Hippocampal formation (tissue), 2 donors: ENCODE measurements at regions not wholly inside any gene's neighbourhood (a gene's known extent, or its start where the extent isn't known, plus 50 kb on each side); places are given as distances from the start of the nearest gene placed in this dataset.
"Not testable (repeated sequence)": the region's sequence is repeated elsewhere in the genome, so short reads cannot be mapped to it uniquely, and the experiment has no call there.

ENCODE experiments used
- DNase-seq, 2 donors: peaks; one replicate each; lab custom pipeline; 2025; lab: John Stamatoyannopoulos, UW

- DNase-seq: not testable (repeated sequence)
These were observed 463.0 kb upstream of the CADM1 start for GRCh38 chr11:115967203-115967602.

- DNase-seq: no peak
These were observed 461.7 kb upstream of the CADM1 start for GRCh38 chr11:115965767-115966504.

- DNase-seq: no peak
These were observed 459.9 kb upstream of the CADM1 start for GRCh38 chr11:115964091-115964490.

GRCh38 chr11:115963156-115963555, 458.9 kb upstream of the CADM1 start:
- DNase-seq: peak in 1 of 2 donors; percentile 24

- no peak for DNase-seq
These were observed 457.2 kb upstream of the CADM1 start for GRCh38 chr11:115961159-115962003.

- DNase-seq: no peak
These were observed 454.9 kb upstream of the CADM1 start for GRCh38 chr11:115959081-115959486.

GRCh38 chr11:115958089-115959000, 454.1 kb upstream of the CADM1 start:
- no peak for DNase-seq

GRCh38 chr11:115955803-115956202, 451.6 kb upstream of the CADM1 start:
- DNase-seq: no peak

GRCh38 chr11:115950660-115951059, 446.4 kb upstream of the CADM1 start:
- no peak for DNase-seq

- no peak for DNase-seq
These were observed 440.4 kb upstream of the CADM1 start for GRCh38 chr11:115944596-115944995.

- DNase-seq: no peak
These were observed 437.8 kb upstream of the CADM1 start for GRCh38 chr11:115942011-115942410.

GRCh38 chr11:115941481-115941993, 437.3 kb upstream of the CADM1 start:
- peak in 1 of 2 donors; percentile 30 for DNase-seq

GRCh38 chr11:115941044-115941443, 436.8 kb upstream of the CADM1 start:
- DNase-seq: no peak

GRCh38 chr11:115939731-115940421, 435.7 kb upstream of the CADM1 start:
- DNase-seq: no peak

GRCh38 chr11:115939104-115939730, 435.0 kb upstream of the CADM1 start:
- DNase-seq: no peak

- no peak for DNase-seq
These were observed 429.3 kb upstream of the CADM1 start for GRCh38 chr11:115933564-115933963.

- no peak for DNase-seq
These were observed 427.4 kb upstream of the CADM1 start for GRCh38 chr11:115931548-115932083.

- no peak for DNase-seq
These were observed 426.8 kb upstream of the CADM1 start for GRCh38 chr11:115930886-115931547.

- DNase-seq: no peak
These were observed 426.1 kb upstream of the CADM1 start for GRCh38 chr11:115930291-115930690.

GRCh38 chr11:115929618-115930129, 425.5 kb upstream of the CADM1 start:
- no peak for DNase-seq
